Cerebellar cortex (tissue), 1 donor: ENCODE measurements at regions not wholly inside any gene's neighbourhood (a gene's known extent, or its start where the extent isn't known, plus 50 kb on each side); places are given as distances from the start of the nearest gene placed in this dataset.

Source experiments
- DNase-seq: peaks from one replicate; pipeline ENCODE4 v3.0.0-alpha.2; 2015; ENCODE audit warnings: low spot score

GRCh38 chr1:219310181-219310728 is 136.6 kb downstream of the LYPLAL1 start:
- DNase-seq, result no peak

DNA sequence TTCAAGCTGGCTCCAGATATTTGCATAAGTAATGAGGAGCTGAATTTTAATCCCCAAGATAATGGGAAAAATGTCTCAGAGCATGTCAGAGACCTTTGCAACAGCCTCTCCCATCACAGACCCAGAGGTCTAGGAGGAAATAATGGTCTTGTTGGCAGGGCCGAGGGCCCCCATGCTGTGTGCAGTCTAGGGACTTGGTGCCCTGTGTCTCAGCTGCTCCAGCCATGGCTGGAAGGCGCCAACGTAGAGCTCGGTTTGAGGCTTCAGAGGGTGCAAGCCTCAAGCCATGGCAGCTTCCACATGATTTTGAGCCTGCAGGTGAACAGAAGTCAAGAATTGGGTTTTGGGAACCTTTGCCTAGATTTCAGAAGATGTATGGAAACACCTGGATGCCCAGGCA is 134.7 kb downstream of the LYPLAL1 start:
- no peak for DNase-seq

- no peak for DNase-seq
Measured at GRCh38 chr1:219304227-219305226, 130.8 kb downstream of the LYPLAL1 start.

- DNase-seq, result no peak
Measured at GRCh38 chr1:219302697-219303096, 129.0 kb downstream of the LYPLAL1 start.

- no peak for DNase-seq
Measured at GRCh38 chr1:219299420-219299819, 125.7 kb downstream of the LYPLAL1 start.

DNA sequence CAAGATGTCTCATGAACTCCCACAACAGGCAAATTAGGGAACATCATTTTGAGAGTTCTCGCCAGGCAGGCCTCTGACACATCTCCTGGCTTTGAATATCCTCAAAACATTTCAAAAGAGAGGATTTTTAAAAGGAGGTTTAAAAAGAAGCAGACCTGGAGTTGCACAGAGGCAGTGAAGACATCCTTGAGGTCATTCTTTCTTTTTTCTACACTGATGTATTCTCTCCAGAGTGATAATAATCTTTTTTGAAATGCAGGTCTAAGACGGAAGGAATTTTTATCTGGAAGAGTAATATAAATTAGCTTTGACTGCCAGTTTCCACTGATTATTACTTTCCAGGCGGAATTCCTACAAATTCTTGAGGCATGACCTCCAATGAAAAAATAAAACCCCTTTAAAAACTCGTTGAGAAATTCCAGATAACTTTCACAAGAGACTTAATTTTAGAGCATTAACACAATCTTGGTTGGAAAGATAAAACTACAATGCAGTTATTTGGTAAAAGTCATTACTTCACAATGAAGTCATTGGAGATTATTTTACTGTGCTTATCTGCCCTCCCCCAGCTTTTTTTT is 125.0 kb downstream of the LYPLAL1 start:
- no peak for DNase-seq

DNA sequence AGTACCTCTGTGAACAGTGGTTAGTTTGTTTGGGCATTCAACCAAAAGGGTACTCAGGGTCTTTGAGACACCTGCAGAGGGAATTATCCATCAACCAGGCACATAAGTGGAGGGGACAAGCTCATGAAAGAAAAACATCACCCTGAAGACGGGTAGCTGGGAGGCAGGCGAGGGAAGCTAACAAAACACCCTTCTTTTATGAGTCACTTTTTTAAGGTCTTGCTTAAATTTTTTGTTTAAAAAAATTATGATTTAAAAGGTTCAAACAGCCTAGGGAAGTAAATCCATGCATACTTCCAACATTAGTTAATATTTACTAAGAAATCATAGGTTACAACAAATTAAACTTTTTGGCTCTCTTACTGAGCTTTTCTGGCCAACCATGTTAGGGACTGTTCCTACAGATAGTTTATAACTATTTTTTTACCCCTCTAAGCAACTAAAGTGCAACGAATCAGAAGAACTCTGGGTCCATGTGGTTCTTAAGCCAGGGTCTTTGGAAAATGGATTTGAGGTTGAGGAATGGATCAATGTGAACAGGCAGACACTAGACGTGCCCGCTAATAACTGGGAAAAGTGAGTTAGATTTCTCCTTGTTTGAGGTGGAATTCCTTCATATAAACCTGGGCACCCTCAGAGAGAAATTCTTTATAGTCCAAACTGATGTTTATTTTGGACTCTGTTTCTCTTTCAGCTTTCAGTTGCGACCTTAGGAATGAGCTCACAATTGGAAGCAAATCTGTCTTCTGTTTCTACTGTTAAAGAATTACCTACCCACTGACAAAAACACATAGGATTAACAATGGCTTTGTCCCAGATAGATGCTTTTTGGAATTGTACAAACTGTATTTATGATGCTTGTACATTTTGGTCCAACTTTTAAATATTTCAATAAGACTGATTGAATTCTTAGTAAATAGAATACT is 123.0 kb downstream of the LYPLAL1 start:
- DNase-seq, result no peak

DNA sequence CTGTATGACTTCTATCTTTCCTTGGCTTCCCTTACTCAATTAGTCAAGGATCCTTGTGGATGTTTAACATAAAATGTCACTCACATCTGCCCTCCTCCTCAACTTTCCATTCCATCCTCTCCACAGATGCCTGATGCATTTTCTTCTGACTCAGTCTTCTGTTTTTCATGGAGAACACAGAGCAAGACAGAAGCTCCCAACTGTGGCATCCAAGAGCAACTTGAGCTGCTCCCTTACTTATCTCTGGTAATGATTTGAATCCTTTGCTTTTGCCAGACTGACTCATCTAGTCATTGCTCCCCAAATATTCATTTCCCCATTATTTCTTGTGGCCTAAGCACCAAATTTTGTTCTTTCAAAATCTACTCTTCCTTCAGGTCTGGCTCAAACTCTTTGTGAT is 120.6 kb downstream of the LYPLAL1 start:
- no peak for DNase-seq

GRCh38 chr1:219293410-219293809 is 119.7 kb downstream of the LYPLAL1 start:
- no peak for DNase-seq

- no peak for DNase-seq
Measured at GRCh38 chr1:219292999-219293398, 119.3 kb downstream of the LYPLAL1 start.

- DNase-seq, result no peak
Measured at GRCh38 chr1:219292341-219292740, 118.7 kb downstream of the LYPLAL1 start.

DNA sequence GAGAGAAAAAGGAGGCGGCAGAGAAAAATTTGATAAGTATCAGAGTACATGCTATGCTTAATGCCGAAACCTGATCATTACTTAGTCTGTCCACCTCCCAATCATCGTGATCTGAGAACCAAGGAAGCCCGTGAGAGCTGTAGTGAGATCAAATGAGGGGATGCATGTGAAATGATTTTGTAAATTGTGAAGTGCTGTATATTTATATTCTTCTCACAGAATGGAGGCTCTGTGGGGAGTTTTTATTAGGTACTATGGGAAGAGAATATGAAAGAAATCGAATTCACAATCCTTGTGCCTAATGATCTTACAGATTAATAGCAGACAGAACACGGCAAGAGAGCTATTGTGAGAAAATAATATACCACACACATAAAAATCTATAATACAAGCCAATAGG is 115.5 kb downstream of the LYPLAL1 start:
- no peak for DNase-seq

DNA sequence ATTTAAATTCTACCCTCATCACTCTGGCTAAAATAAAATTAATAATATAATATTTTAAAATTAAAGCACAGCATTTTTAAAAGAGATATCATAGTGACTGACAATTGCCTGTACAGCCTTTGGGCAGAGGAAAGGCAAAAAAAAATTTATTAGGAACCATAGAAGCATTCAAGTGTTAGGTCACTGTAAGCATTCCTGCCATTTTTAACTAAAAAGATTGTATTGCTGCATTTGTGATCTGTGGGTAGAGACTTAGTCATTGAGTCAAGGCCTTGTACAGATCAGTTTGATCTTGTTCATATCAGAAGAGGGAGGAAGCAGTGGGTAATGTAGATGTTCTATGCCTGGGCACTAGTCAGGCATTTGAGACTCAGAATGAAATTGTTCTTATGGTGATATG is 109.9 kb downstream of the LYPLAL1 start:
- no peak for DNase-seq

DNA sequence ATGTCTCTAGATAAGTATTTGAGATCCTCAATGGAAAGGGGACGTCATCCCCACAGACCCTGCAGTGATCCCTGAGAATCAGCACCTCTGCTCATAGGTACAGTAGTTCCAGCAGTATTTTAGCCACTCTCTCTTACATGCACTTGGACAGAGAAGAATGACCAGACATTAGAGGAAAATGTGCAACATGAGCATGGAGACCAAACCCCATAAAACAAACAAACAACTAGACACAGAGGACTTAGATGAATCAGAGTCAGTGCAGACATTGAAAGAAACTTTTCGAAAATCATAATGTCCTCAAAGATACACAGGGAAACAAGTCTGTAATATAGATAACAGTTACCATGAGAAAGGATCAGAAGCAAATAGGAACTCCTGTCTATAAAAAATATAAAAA is 108.2 kb downstream of the LYPLAL1 start:
- DNase-seq, result no peak

DNA sequence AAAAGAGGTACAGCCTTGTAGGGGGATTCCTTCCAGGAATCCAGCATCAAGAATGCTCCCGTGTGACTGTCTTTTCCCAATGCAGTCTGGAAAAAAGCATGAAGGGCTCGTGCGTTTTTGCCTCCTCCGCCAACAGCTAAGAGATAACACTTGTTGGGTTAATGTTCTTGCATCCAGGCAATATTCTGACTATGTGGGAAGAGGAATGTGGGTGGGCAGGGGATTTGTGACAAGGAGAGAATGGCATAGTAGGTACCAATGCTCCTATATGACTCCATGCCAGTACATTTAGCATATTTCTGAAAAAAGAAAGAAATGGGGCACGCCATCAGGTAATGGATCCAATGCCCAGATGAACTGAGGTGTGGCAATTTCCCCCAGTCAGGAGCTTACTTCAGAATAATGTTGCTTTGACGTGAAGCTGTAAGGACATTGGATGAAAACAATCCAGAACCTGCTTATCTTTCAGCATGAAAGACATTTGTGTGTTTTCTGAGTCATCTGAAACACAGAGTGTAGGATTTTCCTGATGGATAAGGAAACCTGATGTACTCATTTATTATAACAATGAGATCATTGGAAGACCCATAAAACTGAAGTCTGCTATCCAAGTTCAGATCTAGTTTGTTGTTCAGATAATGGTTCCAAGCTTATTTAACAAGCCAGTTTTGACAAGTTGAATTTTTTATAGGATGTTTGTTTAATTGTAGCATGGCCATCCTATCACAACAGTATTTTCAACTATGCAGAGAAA is 105.5 kb downstream of the LYPLAL1 start:
- no peak for DNase-seq

- DNase-seq, result no peak
Measured at GRCh38 chr1:219278288-219278687, 104.6 kb downstream of the LYPLAL1 start.

DNA sequence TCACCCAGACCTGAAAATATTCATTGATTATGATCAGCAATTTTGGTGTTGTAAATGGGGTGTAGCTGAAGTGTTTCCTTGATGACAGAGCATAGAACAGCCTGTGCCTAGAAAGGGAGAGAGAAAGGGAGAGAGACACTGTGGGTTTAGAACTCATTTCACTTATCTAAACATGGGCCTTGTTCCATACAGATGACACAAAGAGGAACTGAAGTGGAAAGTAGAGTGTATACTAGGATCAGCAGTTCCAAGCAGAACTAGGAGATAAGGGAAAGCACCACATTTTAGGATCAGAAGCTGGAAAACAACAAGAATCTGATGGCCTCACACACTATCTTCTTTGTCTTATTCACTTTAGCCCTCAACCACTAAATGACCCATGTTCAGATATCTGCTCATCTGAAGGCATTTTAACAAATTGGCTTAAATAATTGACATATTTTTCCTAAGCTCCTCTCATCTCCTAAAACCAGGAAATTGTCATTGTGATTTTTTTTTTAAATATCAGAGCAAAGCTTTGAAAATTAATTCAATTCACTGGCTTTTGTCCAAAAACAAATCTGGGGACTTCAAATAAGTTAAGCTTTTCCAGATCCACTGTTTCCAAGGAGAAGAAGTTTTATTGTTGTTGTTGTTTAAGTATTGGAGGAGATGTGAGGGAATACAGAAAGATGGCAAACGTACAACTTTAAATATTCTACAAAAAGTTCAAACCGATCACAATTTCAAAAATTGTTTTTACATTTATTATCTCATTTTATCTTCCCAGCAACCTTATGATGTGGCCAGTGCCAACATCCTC is 103.8 kb downstream of the LYPLAL1 start:
- DNase-seq, result no peak

- no peak for DNase-seq
Measured at GRCh38 chr1:219276049-219276738, 102.5 kb downstream of the LYPLAL1 start.

- no peak for DNase-seq
Measured at GRCh38 chr1:219273088-219273686, 99.5 kb downstream of the LYPLAL1 start.
